ENCODE measurements at regions not wholly inside any gene's neighbourhood (a gene's known extent, or its start where the extent isn't known, plus 50 kb on each side); places are given as distances from the start of the nearest gene placed in this dataset.
"Not testable (repeated sequence)": the region's sequence is repeated elsewhere in the genome, so short reads cannot be mapped to it uniquely, and the experiment has no call there.

DNA sequence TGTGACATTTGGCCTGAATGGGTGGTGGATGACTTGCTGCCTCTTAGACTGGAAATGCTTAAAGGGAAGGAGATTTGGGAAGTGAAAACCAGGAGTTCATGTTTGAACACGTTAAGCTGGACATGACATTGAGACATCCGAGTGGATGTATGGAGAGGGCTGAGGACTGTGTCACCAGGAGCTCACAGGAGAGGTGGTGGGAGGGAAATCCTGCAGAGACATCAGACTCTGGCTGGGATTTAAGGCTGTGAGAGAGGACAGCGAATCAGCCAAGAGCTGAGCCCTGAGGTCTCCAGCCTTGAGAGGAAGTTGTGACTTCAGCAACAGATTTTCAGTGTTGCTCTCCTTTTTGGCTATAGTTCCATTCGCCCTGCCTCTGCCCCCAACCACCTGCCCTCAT is 432.5 kb upstream of the SPATA31A3 start:
- H3K4me1 Mint-ChIP-seq; ATAC-seq; CTCF ChIA-PET; H3K27ac ChIP-seq (ENCODE audit: low read depth, low read length); H3K4me3 ChIP-seq (ENCODE audit: low read length); H3K9me3 Mint-ChIP-seq; H3K9me3 ChIP-seq (ENCODE audit: control insufficient read depth in 2 of 3, low read length in 3 of 3); H3K27me3 Mint-ChIP-seq; H3K27me3 ChIP-seq (ENCODE audit: control insufficient read depth in 2 of 2, insufficient read depth in 2 of 2, low read length in 2 of 2); H3K36me3 Mint-ChIP-seq; H3K4me3 Mint-ChIP-seq; H3K27ac Mint-ChIP-seq; intact Hi-C loops (cut with micrococcal nuclease); DNase-seq; H3K36me3 ChIP-seq (ENCODE audit: control insufficient read depth in 2 of 3, insufficient read depth in 3 of 3, low read length in 3 of 3); H3K4me1 ChIP-seq (ENCODE audit: control insufficient read depth in 2 of 2, insufficient read depth in 2 of 2, low read length in 2 of 2); POLR2A ChIA-PET: not testable (repeated sequence)

DNA sequence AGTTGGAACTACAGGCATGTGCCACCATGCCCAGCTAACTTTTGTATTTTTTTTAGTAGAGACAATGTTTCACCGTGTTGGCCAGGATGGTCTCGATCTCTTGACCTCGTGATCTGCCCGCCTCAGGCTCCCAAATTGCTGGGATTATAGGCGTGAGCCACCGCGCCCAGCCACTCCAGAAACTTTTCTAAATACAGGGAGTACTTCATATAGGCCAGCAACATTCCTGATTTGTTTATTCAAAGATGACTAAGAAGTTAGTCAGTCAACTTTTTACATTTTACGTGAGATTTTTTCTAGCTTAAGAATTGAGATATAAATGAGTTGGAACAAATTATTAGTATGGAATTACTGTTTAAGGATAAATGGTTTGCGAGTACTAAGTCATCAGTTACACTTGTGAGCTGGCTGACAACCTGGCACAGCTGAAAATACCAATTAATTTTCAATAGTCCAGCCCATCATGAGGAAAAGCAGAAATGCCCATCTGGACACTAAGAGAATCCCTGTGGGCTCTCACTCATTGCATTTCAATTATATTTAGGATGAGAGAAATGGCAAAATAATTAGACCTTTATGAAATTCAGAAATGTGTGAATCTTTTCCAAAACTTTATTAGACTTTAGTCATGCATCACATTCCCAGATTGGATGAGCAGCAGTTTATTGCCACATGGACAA is 430.8 kb upstream of the SPATA31A3 start:
- H3K4me3 ChIP-seq (ENCODE audit: low read length), result not testable (repeated sequence)

DNA sequence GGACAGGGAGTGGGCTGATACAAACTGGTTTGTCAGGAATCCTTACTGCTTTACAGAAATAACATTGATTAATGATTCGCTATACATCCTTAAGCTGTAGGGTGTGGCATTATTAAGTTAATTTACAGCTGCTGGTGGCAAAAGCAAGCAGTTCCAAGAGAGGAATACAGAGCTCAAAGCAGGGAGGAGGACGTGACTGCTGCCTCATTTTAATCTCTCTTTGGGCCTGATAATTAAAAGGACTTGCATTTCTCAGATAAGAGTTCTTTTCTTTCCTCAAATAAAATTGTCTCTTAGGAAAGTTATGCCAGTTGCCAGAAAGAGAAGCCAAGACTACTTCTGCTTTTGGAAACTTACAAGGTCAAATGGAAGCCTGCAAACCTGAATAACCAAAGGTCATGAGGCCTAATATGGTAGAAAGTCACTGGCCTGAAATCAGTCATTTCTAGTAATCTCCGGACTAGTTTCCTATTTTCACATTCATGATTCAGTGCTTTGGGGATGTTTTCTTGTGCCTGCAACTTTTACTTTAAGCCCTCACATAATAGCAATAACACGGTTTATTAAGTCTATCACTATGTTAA is 426.2 kb upstream of the SPATA31A3 start:
- H3K4me1 ChIP-seq (ENCODE audit: control insufficient read depth in 2 of 2, insufficient read depth in 2 of 2, low read length in 2 of 2); H3K27ac Mint-ChIP-seq; CTCF ChIA-PET; H3K27me3 ChIP-seq (ENCODE audit: control insufficient read depth in 2 of 2, insufficient read depth in 2 of 2, low read length in 2 of 2); H3K9me3 Mint-ChIP-seq; H3K36me3 Mint-ChIP-seq; POLR2A ChIA-PET; H3K27ac ChIP-seq (ENCODE audit: low read depth, low read length); H3K36me3 ChIP-seq (ENCODE audit: control insufficient read depth in 2 of 3, insufficient read depth in 3 of 3, low read length in 3 of 3); ATAC-seq; H3K9me3 ChIP-seq (ENCODE audit: control insufficient read depth in 2 of 3, low read length in 3 of 3); DNase-seq; H3K4me3 ChIP-seq (ENCODE audit: low read length); H3K4me1 Mint-ChIP-seq; H3K4me3 Mint-ChIP-seq; H3K27me3 Mint-ChIP-seq; intact Hi-C loops (cut with micrococcal nuclease): not testable (repeated sequence)

More for the DNA sequence above, 430.8 kb upstream of the SPATA31A3 start:
- H3K4me1 Mint-ChIP-seq; H3K36me3 ChIP-seq (ENCODE audit: control insufficient read depth in 2 of 3, insufficient read depth in 3 of 3, low read length in 3 of 3); ATAC-seq; H3K27ac Mint-ChIP-seq; POLR2A ChIA-PET; CTCF ChIA-PET; intact Hi-C loops (cut with micrococcal nuclease); H3K27ac ChIP-seq (ENCODE audit: low read depth, low read length); H3K9me3 ChIP-seq (ENCODE audit: control insufficient read depth in 2 of 3, low read length in 3 of 3); H3K9me3 Mint-ChIP-seq; H3K36me3 Mint-ChIP-seq; DNase-seq; H3K4me3 Mint-ChIP-seq; H3K27me3 Mint-ChIP-seq; H3K27me3 ChIP-seq (ENCODE audit: control insufficient read depth in 2 of 2, insufficient read depth in 2 of 2, low read length in 2 of 2); H3K4me1 ChIP-seq (ENCODE audit: control insufficient read depth in 2 of 2, insufficient read depth in 2 of 2, low read length in 2 of 2): not testable (repeated sequence)

DNA sequence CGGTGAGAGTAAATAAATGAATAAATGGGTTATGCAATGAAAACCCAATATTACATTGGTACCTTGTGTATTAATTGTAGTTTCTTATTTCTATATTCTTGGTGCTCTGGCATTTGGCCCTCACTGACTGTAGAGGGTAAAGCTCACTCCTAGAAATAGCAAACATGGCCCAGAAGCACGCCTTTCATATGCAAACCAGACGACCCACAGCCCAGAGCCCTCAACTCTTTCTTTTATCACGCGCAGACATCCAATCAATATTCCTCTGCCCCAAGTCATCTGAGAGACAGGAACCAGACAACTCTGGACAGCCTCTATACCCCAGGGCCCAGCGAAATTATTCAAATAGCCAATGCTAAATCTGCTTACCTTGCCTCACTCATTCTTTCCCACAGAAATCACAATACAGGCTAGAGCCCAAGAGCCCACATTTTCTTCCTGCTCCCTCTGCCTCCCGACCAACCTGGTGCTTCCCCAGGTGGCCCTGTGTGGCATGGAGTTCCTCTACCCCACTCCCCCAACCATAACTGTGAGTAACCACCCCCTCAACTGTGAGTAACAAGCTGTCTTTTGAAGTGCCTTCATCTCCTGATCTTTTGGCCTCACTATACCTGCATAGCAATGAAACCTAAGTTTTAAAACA is 425.1 kb upstream of the SPATA31A3 start:
- H3K4me1 ChIP-seq (ENCODE audit: control insufficient read depth in 2 of 2, insufficient read depth in 2 of 2, low read length in 2 of 2); H3K36me3 ChIP-seq (ENCODE audit: control insufficient read depth in 2 of 3, insufficient read depth in 3 of 3, low read length in 3 of 3); H3K9me3 Mint-ChIP-seq; POLR2A ChIA-PET; CTCF ChIA-PET; H3K36me3 Mint-ChIP-seq; H3K4me3 Mint-ChIP-seq; H3K4me3 ChIP-seq (ENCODE audit: low read length); ATAC-seq; H3K27me3 ChIP-seq (ENCODE audit: control insufficient read depth in 2 of 2, insufficient read depth in 2 of 2, low read length in 2 of 2); H3K27ac Mint-ChIP-seq; H3K4me1 Mint-ChIP-seq; H3K9me3 ChIP-seq (ENCODE audit: control insufficient read depth in 2 of 3, low read length in 3 of 3); H3K27ac ChIP-seq (ENCODE audit: low read depth, low read length); DNase-seq; H3K27me3 Mint-ChIP-seq; intact Hi-C loops (cut with micrococcal nuclease): not testable (repeated sequence)

DNA sequence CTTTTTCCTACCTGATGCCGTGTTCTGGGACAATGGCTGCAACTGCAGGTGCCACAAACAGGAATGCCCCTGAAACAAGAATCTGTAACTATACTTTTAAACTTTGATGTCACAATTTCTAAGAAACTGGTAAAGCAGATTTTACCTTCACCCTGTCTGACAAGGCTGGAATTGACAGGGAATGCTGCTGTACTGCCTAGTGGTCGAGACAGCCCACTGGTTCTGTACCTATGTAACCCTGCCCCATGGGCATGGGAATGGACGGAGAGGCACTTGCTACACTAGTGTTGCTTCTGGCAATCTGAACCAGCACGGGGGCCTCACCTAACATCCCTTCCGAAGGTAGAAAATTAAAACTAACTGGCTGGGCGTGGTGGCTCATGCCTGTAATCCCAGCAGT is 424.3 kb upstream of the SPATA31A3 start:
- DNase-seq; POLR2A ChIA-PET; H3K9me3 Mint-ChIP-seq; H3K27me3 ChIP-seq (ENCODE audit: control insufficient read depth in 2 of 2, insufficient read depth in 2 of 2, low read length in 2 of 2); ATAC-seq; H3K27ac Mint-ChIP-seq; H3K27me3 Mint-ChIP-seq; intact Hi-C loops (cut with micrococcal nuclease); H3K36me3 ChIP-seq (ENCODE audit: control insufficient read depth in 2 of 3, insufficient read depth in 3 of 3, low read length in 3 of 3); H3K4me1 ChIP-seq (ENCODE audit: control insufficient read depth in 2 of 2, insufficient read depth in 2 of 2, low read length in 2 of 2); H3K4me3 Mint-ChIP-seq; H3K36me3 Mint-ChIP-seq; H3K9me3 ChIP-seq (ENCODE audit: control insufficient read depth in 2 of 3, low read length in 3 of 3); H3K4me3 ChIP-seq (ENCODE audit: low read length); H3K27ac ChIP-seq (ENCODE audit: low read depth, low read length); CTCF ChIA-PET; H3K4me1 Mint-ChIP-seq: not testable (repeated sequence)

DNA sequence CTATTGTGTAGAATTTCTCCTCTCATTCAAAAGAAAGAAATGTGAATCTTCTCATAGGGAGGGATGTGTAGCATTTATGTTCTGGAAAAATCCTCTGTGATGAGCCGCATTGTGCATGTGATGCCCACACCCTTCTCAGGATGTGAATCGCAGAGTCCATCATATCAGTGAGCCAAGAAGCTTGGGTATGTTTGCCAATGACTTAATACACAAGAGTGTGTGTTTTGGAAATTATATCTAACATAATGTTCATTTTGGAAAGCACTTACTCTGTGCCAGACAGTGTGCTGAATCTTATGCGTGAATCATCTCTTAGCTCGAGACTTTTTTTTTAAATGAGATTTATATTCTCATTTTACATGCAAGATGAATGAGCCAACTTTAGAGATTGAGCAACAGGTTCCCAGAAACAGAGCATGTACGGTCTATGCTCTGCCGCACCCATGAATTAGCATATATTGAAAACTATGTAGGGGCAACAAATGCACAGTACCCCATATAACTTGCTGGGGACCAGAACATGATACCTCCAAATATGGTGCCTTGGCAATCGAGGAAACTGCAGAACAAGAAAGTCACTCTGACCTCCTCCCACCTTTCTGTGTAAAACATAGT is 418.4 kb upstream of the SPATA31A3 start:
- H3K27ac Mint-ChIP-seq; H3K36me3 ChIP-seq (ENCODE audit: control insufficient read depth in 2 of 3, insufficient read depth in 3 of 3, low read length in 3 of 3); intact Hi-C loops (cut with micrococcal nuclease); H3K27me3 ChIP-seq (ENCODE audit: control insufficient read depth in 2 of 2, insufficient read depth in 2 of 2, low read length in 2 of 2); H3K27ac ChIP-seq (ENCODE audit: low read depth, low read length); H3K9me3 Mint-ChIP-seq; DNase-seq; H3K9me3 ChIP-seq (ENCODE audit: control insufficient read depth in 2 of 3, low read length in 3 of 3); H3K4me1 Mint-ChIP-seq; H3K4me3 ChIP-seq (ENCODE audit: low read length); H3K36me3 Mint-ChIP-seq; ATAC-seq; POLR2A ChIA-PET; H3K27me3 Mint-ChIP-seq; H3K4me1 ChIP-seq (ENCODE audit: control insufficient read depth in 2 of 2, insufficient read depth in 2 of 2, low read length in 2 of 2); CTCF ChIA-PET; H3K4me3 Mint-ChIP-seq: not testable (repeated sequence)

DNA sequence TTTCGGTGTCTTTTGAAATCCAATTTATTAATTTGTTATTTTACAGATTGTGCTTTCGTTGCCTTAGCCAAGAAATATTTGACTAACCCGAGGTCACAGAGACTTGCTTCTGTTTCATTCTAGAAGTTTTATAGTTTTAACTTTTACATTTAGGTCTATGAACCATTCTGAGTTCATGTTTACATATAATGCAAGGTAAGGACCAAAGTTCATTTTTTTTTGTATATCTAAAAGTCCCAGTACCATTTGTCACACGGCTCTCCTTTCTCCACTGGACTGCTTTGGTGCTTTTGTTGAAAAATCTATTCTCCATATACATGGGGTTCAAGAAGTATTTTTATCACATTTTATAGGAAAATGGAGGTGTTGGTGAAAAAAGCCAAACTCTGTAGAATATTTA is 411.4 kb upstream of the SPATA31A3 start:
- H3K27ac ChIP-seq (ENCODE audit: low read depth, low read length); H3K36me3 ChIP-seq (ENCODE audit: control insufficient read depth in 2 of 3, insufficient read depth in 3 of 3, low read length in 3 of 3); H3K27me3 ChIP-seq (ENCODE audit: control insufficient read depth in 2 of 2, insufficient read depth in 2 of 2, low read length in 2 of 2); H3K27me3 Mint-ChIP-seq; POLR2A ChIA-PET; H3K4me1 ChIP-seq (ENCODE audit: control insufficient read depth in 2 of 2, insufficient read depth in 2 of 2, low read length in 2 of 2); H3K9me3 Mint-ChIP-seq; H3K27ac Mint-ChIP-seq; H3K4me3 ChIP-seq (ENCODE audit: low read length); H3K9me3 ChIP-seq (ENCODE audit: control insufficient read depth in 2 of 3, low read length in 3 of 3); H3K4me3 Mint-ChIP-seq; H3K36me3 Mint-ChIP-seq; DNase-seq; H3K4me1 Mint-ChIP-seq; ATAC-seq; intact Hi-C loops (cut with micrococcal nuclease); CTCF ChIA-PET: not testable (repeated sequence)

Data from naive thymus-derived CD4-positive, alpha-beta T cell (primary cell).